Liver (tissue), 8 donors: ENCODE measurements at regions not wholly inside any gene's neighbourhood (a gene's known extent, or its start where the extent isn't known, plus 50 kb on each side); places are given as distances from the start of the nearest gene placed in this dataset.

Experiments
- DNase-seq: peaks from one replicate; pipeline ENCODE4 v3.0.0-alpha.2; 2017; ENCODE audit warnings: low spot score
- H3K27ac ChIP-seq, 2 donors: one replicate each; pipeline ENCODE4 v1.7.0; 2013; ENCODE audit warnings: inconsistent platforms in 2 of 2, low read length in 2 of 2, control low read depth in 1 of 2, low read depth in 1 of 2, mild to moderate bottlenecking in 1 of 2
- H3K27me3 ChIP-seq, 4 donors: one replicate each; pipeline versions ENCODE4 v1.6.1 to v1.7.0; 2013; ENCODE audit warnings: low read length in 3 of 4, inconsistent platforms in 1 of 4, mild to moderate bottlenecking in 1 of 4, moderate library complexity in 1 of 4; ENCODE audit not compliant: control insufficient read depth in 4 of 4, insufficient read depth in 4 of 4
- H3K36me3 ChIP-seq, 4 donors: one replicate each; pipeline versions ENCODE4 v1.6.1 to v1.7.0; 2013; ENCODE audit warnings: low read length in 3 of 4, mild to moderate bottlenecking in 3 of 4, low read depth in 1 of 4, moderate library complexity in 1 of 4; ENCODE audit not compliant: control insufficient read depth in 4 of 4, insufficient read depth in 3 of 4
- H3K4me1 ChIP-seq, 4 donors: one replicate each; pipeline versions ENCODE4 v1.6.1 to v1.7.0; 2013; ENCODE audit warnings: low read length in 3 of 4, mild to moderate bottlenecking in 3 of 4, moderate library complexity in 1 of 4; ENCODE audit not compliant: control insufficient read depth in 4 of 4, insufficient read depth in 4 of 4
- H3K4me3 ChIP-seq, 3 donors: one replicate each; pipeline versions ENCODE4 v1.6.1 to v1.7.0; 2013; ENCODE audit warnings: low read length in 3 of 3, control low read depth in 1 of 3, low read depth in 1 of 3, mild to moderate bottlenecking in 1 of 3
- H3K9ac ChIP-seq, 2 donors: one replicate each; pipeline ENCODE4 v1.7.0; 2013; ENCODE audit warnings: low read length in 2 of 2, mild to moderate bottlenecking in 2 of 2, moderate library complexity in 2 of 2, control low read depth in 1 of 2, low read depth in 1 of 2
- H3K9me3 ChIP-seq, 4 donors: one replicate each; pipeline versions ENCODE4 v1.6.1 to v1.7.0; 2013; ENCODE audit warnings: low read length in 3 of 4; ENCODE audit not compliant: control insufficient read depth in 4 of 4
- ATF3 ChIP-seq: IDR thresholded peaks from 2 replicates; pipeline ENCODE4 v1.6.1; 2016; ENCODE audit warnings: antibody characterized with exemption
- CTCF ChIP-seq: fragments of 150-350 bp; IDR thresholded peaks from 2 replicates; pipeline ENCODE4 v1.5.1; 2017; ENCODE audit warnings: improper control_type of control experiment, low read depth, low read length; ENCODE audit not compliant: missing input control
- EGR1 ChIP-seq, 2 donors: IDR thresholded peaks; 2 replicates each; pipeline ENCODE4 v1.6.1; 2016 to 2018; ENCODE audit warnings: antibody characterized with exemption in 2 of 2, low read depth in 2 of 2
- FOXA1 ChIP-seq: IDR thresholded peaks from 2 replicates; pipeline ENCODE4 v1.6.1; 2016; ENCODE audit warnings: antibody characterized with exemption
- FOXA2 ChIP-seq: IDR thresholded peaks from 2 replicates; pipeline ENCODE4 v1.6.1; 2016; ENCODE audit warnings: antibody characterized with exemption
- GABPA ChIP-seq, 2 donors: IDR thresholded peaks in 1 of 2; conservative IDR thresholded peaks in 1 of 2; 2 replicates each; pipeline ENCODE4 v1.6.1; 2016; ENCODE audit warnings: antibody characterized with exemption in 2 of 2, mild to moderate bottlenecking in 1 of 2, moderate library complexity in 1 of 2
- HNF4A ChIP-seq, 2 donors: conservative IDR thresholded peaks; 2 replicates each; pipeline ENCODE4 v1.6.1; 2016; ENCODE audit warnings: antibody characterized with exemption in 2 of 2, mild to moderate bottlenecking in 2 of 2
- HNF4G ChIP-seq: IDR thresholded peaks from 2 replicates; pipeline ENCODE4 v1.6.1; 2016; ENCODE audit warnings: antibody characterized with exemption
- JUND ChIP-seq, 2 donors: IDR thresholded peaks; 2 replicates each; pipeline ENCODE4 v1.6.1; 2016; ENCODE audit warnings: antibody characterized with exemption in 2 of 2
- MAX ChIP-seq: IDR thresholded peaks from 2 replicates; pipeline ENCODE4 v1.6.1; 2016; ENCODE audit warnings: antibody characterized with exemption
- NR2F2 ChIP-seq: IDR thresholded peaks from 2 replicates; pipeline ENCODE4 v1.6.1; 2016; ENCODE audit warnings: antibody characterized with exemption
- RAD21 ChIP-seq, 2 donors: IDR thresholded peaks; 2 replicates each; pipeline ENCODE4 v1.6.1; 2016; ENCODE audit warnings: antibody characterized with exemption in 2 of 2, mild to moderate bottlenecking in 2 of 2
- REST ChIP-seq: IDR thresholded peaks from 2 replicates; pipeline ENCODE4 v1.6.1; 2016; ENCODE audit warnings: antibody characterized with exemption, mild to moderate bottlenecking
- RXRA ChIP-seq, 2 donors: IDR thresholded peaks; 2 replicates each; pipeline ENCODE4 v1.6.1; 2017 to 2018; ENCODE audit warnings: antibody characterized with exemption in 2 of 2, mild to moderate bottlenecking in 1 of 2
- SP1 ChIP-seq: IDR thresholded peaks from 2 replicates; pipeline ENCODE4 v1.6.1; 2018; ENCODE audit warnings: antibody characterized with exemption, mild to moderate bottlenecking
- TAF1 ChIP-seq: conservative IDR thresholded peaks from 2 replicates; pipeline ENCODE4 v1.6.1; 2016; ENCODE audit warnings: antibody characterized with exemption, mild to moderate bottlenecking
- YY1 ChIP-seq: IDR thresholded peaks from 2 replicates; pipeline ENCODE4 v1.6.1; 2016; ENCODE audit warnings: antibody characterized with exemption, mild to moderate bottlenecking
- ZBTB33 ChIP-seq: IDR thresholded peaks from 2 replicates; pipeline ENCODE4 v1.6.1; 2016; ENCODE audit warnings: antibody characterized with exemption
- WGBS: extraction: QIAGEN DNeasy Blood & Tissue Kit; methylation state at CpG from one replicate; pipeline ENCODE4 v1.1.7; 2013; 5-methylcytosine and 5-hydroxymethylcytosine counted together
- donor health status: healthy.
- donor health status: healthy.
- donor health status: healthy.
- donor health status: healthy.
- donor health status: healthy.

- Histone ChIP-seq H3K4me3 (no peak overlapping the region), H3K4me1 (peaks cover 0 to 7% (median 3%) of the 10 kb centered on the region in 4 donors), H3K27me3 (peaks cover 0 to 20% (median 1%) of the 10 kb centered on the region in 4 donors), H3K27ac (no peak overlapping the region), H3K9ac (no peak overlapping the region), H3K36me3 (no peaks in the 10 kb centered on the region), H3K9me3 (no peaks in the 10 kb centered on the region)
- WGBS = 19% methylated on average over 3 of the region's 3 CpGs
- DNase-seq = no peak
- TF ChIP-seq JUND (IDR thresholded peaks at IDR 0.05) (no peak), FOXA1 (no peak), YY1 (peak; percentile 33), ATF3 (no peak), RAD21 (IDR thresholded peaks at IDR 0.05) (peak; percentile 26 to 32), SP1 (no peak), TAF1 (no peak), NR2F2 (no peak), MAX (no peak), CTCF (no peak), EGR1 (IDR thresholded peaks at IDR 0.05; ENCODE audit: low read depth in 2 of 2) (no peak), REST (no peak), RXRA (IDR thresholded peaks at IDR 0.05) (no peak), HNF4A (conservative IDR thresholded peaks at IDR 0.05) (peak in 1 of 2 donors; percentile 33), GABPA (IDR thresholded peaks at IDR 0.05 in 1 of 2, conservative IDR thresholded peaks at IDR 0.05 in 1 of 2) (no peak), FOXA2 (peak; percentile 16), ZBTB33 (no peak), HNF4G (no peak)
These were observed 307.1 kb upstream of the RSPO3 start for GRCh38 chr6:126811321-126811720.
